GM18868 (cell line): ENCODE measurements at regions not wholly inside any gene's neighbourhood (a gene's known extent, or its start where the extent isn't known, plus 50 kb on each side); places are given as distances from the start of the nearest gene placed in this dataset.

Experiments
- ATAC-seq: cut with Tn5 transposase; IDR thresholded peaks from one replicate; pipeline ENCODE4 v1.9.1; 2021; ENCODE audit warnings: mild to moderate bottlenecking, moderate library complexity; ENCODE audit not compliant: unreplicated experiment

GRCh38 chr7:130958846-130959245, 224.8 kb upstream of the KLF14 start:
- no peak for ATAC-seq

DNA sequence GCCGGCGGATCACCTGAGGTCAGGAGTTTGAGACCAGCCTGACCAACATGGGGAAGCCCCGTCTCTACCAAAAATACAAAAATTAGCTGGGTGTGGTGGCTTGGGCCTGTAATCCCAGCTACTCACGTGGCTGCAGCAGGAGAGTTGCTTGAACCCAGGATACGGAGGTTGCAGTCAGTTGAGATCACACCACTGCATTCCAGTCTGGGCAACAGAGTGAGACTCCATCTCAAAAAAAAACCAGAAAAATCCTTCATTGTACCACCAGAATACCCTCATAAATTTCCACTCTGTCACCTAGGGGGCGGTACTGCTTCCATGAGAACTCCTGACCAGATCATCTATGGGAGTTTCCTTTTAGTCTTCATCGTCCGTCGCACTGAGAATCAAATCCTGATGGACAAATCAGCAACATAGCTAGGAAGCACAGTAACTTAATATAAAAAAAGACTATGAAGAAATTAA, 225.8 kb upstream of the KLF14 start:
- ATAC-seq = no peak

DNA sequence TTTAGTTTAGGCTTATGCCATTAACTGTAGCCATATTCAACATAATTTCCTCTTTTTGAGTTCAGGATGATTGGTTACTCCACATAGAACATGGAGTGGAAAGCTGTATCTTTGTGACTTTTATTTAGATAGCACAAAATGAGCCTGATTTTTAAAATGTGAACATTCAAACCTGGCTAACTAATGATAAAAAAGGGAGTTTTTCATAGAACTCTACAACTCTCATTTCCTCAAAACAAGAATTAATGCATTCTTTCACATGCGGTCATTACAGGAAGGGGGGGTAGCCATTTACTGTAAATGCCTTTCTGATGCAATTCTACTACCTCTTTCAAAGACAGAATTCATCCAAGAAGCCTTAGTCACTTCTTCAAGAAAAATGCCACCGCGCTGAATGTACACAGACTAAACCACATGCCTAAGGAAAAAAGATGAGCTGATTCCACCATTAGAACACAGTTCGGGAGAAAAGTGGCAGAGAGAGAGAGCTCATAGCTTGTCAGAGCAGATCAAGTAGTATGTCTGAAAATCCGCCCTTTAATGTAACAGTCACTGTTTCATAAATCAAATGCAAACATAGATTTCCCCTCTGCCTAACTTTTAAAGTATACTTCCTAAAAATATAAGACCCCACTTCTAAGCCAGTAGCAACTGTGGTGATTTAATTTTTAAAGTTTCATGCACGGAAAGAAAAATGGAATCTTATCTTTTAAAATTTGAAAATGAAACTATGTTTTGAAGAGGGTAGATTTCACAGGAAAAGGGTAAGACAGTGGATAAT, 226.4 kb upstream of the KLF14 start:
- peak; percentile 23 for ATAC-seq

- peak; percentile 78 for ATAC-seq
Observed at GRCh38 chr7:130961128-130961601, 227.2 kb upstream of the KLF14 start.

GRCh38 chr7:130962109-130962508, 228.1 kb upstream of the KLF14 start:
- ATAC-seq = no peak

DNA sequence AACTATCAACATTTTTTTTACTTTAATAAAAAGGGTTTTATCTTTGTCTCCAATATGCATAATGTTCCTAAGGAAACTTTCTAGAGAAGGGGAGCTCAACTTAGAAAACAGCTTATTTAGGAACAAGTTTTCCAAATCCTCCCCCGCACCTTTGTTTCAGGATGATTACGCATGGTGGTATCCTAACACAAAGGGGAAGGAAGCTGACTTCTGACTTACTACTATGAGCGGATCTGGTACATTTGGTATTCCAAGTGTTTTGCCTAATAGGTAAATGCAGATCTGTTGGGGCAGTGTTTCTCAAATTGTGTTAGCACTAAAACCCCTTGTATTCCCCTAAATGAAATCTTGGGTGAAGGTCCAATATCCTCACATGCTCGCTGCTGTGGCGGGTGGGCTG, 229.3 kb upstream of the KLF14 start:
- no peak for ATAC-seq

DNA sequence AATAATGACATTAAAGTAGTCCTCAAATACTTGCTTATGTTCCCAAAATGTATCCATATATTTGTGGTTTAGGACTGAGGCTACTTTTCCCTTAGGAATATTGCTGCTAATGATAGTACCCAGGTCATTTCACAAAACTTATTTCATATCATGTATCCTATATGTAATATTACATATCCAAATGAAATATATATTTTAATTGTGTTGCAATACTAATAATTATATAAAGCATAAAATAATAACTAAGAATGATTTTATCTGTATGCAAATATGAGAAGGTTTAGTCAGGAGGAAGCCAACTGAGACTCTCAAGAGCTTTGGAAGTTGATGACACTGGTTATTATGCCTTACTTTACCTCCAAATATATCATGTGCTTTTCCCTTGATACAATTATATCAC, 231.5 kb upstream of the KLF14 start:
- no peak for ATAC-seq

GRCh38 chr7:130966246-130967009, 232.4 kb upstream of the KLF14 start:
- ATAC-seq = no peak

DNA sequence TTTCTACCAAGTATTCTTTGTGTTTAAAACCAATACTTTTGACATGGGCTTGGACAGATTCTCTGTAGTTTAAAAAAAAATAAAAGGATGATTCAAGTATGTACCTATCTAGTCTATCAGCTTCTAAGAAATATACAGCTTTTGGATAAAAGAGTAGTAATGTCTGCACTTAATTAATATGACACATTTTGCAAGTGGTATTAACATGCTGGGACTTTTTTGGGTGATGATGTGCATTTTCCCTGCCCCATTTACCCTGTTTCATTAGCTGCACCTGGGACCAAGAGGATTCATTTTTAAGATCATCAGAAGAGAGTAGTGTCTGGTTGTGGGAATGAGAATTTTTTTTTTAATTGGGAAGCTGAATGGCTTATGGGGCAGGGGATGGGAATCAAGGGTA, 236.2 kb upstream of the KLF14 start:
- ATAC-seq = no peak

- no peak for ATAC-seq
Observed at GRCh38 chr7:130970696-130971095, 236.7 kb upstream of the KLF14 start.

- ATAC-seq = no peak
Observed at GRCh38 chr7:130971297-130971696, 237.3 kb upstream of the KLF14 start.

DNA sequence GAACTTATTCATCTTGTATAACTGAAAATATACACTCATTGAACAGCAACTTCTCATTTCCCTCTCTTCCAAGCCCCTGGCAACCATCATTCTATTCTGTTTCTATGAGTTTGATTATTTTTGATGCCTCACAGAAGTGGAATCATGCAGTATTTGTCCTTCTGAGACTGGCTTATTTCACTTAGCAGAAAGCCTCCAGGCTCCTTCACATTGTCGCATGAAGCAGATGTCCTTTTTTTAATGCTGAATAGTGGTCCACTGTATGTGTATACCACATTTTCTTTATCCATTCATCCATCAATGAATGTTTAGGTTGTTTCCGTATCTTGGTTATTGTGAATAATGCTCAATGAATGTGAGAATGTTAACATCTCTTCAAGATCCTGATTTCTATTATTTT, 238.2 kb upstream of the KLF14 start:
- ATAC-seq = no peak

GRCh38 chr7:130973637-130974036, 239.6 kb upstream of the KLF14 start:
- no peak for ATAC-seq

DNA sequence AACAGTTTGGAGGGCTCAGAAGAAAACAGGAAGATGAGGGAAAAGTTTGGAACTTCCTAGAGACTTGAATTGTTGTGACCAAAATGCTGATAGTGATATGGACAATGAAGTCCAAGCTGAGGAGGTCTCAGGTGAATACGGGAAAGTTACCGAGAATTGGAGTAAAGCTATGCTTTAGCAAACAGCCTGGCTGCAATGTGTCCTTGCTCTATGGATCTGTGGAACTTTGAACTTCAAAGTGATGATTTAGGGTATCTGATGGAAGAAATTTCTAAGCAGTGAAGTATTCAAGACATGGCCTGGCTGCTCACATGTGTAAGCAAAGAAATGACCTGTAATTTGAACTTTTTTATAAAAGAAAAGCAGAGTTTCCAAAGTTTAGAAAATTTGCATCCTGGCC, 240.2 kb upstream of the KLF14 start:
- ATAC-seq = no peak

DNA sequence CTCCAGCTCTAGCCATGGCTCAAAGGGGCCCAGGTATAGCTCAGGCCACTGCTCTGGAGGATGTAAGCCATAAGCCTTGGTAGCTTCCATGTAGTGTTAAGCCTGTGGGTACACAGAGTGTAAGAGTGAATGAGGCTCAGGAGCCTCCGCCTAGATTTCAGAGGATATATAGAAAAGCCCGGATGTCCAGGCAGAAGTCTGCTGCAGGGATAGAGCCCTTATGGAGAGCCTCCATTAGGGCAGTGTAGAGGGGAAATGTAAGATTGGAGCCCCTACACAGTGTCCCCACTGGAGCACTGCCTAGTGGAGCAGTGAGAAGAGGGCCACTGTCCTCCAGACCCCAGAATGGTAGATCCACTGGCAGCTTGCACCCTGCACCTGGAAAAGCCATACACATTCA, 240.8 kb upstream of the KLF14 start:
- ATAC-seq = no peak

DNA sequence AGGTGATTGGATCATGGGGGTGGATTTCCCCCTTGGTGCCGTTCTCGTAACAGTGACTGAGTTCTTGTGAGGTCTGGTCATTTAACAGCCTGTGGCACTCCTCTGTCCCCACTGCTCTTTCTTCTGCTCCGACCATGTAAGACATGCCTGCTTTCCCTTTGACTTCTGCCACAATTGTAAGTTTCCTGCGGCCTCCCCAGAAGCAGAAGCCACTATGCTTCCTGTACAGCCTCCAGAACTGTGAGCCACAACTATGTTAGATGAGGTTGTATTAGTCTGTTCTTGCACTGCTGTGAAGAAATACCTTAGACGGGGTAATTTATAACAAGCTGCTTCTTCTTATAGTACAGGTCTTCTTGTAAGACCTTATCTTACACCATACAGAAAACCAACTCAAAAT, 241.7 kb upstream of the KLF14 start:
- ATAC-seq = no peak

DNA sequence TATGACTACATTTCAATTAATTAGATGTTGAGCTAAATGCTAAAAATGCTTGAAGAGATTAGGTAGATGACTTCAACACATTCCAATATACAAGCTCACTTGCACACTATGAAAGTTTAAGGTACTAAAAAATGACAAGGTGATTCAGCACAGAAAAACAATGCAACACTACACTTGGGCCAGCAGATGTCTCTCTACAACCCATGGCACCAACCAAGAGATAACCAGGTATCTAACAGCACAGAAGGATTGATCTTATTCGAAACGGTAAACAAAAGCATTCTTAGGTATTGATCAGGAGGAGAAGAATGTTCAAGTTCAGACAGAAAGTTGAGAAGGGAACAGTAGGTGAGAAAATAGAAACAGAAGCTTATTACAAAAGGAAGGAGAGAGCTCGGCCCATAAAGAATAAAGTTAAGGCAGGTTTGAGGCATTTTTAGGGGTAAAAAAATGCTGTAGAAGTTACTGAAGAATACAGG, 248.2 kb upstream of the KLF14 start:
- ATAC-seq = peak; percentile 72

DNA sequence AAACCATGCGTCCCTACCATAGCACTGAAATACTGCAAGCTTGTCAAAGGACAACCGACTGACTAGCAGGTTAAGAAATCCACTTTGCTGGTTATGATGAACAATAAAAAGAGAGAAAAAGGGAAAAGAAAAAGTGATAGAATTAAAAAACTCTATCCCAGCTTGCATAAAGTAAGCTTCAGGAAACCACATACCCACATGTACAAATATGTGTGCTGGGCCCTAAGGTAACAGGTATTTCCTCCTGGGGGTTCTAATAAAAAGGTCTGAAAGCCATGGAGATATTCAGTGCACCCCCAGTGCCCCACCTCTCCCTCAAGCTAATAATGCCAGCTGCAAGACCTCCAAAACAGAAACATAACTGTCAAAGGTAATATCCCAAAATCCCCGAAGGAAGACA, 248.6 kb upstream of the KLF14 start:
- ATAC-seq = no peak

GRCh38 chr7:130985361-130985760, 251.4 kb upstream of the KLF14 start:
- no peak for ATAC-seq

GRCh38 chr7:130986261-130986690, 252.3 kb upstream of the KLF14 start:
- no peak for ATAC-seq

GRCh38 chr7:130987092-130987491, 253.1 kb upstream of the KLF14 start:
- ATAC-seq = no peak

GRCh38 chr7:130988443-130988842, 254.4 kb upstream of the KLF14 start:
- ATAC-seq = no peak
